Fibroblast of pulmonary artery (primary cell): ENCODE measurements at regions not wholly inside any gene's neighbourhood (a gene's known extent, or its start where the extent isn't known, plus 50 kb on each side); places are given as distances from the start of the nearest gene placed in this dataset.

Source experiments
- DNase-seq: peaks from one replicate; pipeline ENCODE4 v3.0.0-alpha.2; 2010; ENCODE audit warnings: low read depth
- H3K4me3 ChIP-seq: replicated peaks from 2 replicates; pipeline ENCODE4 v1.5.1; 2011; ENCODE audit warnings: low read depth, mild to moderate bottlenecking, control low read depth, low read length, moderate library complexity
- TF ChIP-seq, protein P1 (sequence below): IDR thresholded peaks from 2 replicates; pipeline ENCODE4 v1.5.1; 2011; ENCODE audit warnings: mild to moderate bottlenecking, control low read depth, low read length, inconsistent platforms; ENCODE audit errors: missing control alignments

DNA sequence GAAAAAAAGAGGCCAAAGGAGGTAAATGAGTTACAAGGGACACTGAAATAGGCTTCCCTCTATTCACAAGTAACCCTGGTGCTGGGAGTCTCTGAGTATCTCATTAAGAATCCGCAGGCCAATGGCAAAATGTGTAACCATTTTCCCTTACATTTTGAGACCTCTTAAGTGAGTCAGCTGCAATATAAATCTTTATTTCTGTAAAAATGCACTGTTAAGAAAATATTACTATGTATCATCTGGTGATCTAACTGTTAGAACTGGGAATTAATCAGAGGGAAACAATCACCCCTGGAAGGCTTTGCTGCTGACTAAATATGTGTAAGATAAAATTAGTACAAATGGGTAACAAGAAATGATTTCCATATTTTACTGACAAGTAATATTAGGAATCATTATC, 483.1 kb upstream of the CHST9 start:
- no peak overlapping the region for H3K4me3 ChIP-seq
- no peak for DNase-seq
- TF ChIP-seq, protein P1, sequence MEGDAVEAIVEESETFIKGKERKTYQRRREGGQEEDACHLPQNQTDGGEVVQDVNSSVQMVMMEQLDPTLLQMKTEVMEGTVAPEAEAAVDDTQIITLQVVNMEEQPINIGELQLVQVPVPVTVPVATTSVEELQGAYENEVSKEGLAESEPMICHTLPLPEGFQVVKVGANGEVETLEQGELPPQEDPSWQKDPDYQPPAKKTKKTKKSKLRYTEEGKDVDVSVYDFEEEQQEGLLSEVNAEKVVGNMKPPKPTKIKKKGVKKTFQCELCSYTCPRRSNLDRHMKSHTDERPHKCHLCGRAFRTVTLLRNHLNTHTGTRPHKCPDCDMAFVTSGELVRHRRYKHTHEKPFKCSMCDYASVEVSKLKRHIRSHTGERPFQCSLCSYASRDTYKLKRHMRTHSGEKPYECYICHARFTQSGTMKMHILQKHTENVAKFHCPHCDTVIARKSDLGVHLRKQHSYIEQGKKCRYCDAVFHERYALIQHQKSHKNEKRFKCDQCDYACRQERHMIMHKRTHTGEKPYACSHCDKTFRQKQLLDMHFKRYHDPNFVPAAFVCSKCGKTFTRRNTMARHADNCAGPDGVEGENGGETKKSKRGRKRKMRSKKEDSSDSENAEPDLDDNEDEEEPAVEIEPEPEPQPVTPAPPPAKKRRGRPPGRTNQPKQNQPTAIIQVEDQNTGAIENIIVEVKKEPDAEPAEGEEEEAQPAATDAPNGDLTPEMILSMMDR = no peak

DNA sequence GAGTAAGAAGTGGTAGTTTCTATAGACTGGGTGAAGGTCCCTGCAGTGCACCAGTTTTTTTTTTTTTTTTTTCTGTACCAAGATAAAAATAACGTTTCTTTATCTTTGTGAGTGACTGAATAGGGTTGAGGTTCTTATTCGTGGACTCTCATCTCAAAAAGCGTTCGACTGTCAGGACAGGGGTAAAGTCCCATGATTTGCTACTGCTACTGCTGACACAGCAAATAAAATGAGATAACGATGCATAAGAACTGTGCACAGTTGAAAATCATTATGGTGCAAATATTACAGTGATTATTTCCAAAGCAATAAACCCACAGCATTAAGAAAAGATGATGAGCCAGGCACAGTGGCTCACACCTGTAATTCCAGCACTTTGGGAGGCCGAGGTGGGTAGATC, 482.0 kb upstream of the CHST9 start:
- H3K4me3 ChIP-seq = no peak overlapping the region
- TF ChIP-seq, protein P1 = no peak
- no peak for DNase-seq

DNA sequence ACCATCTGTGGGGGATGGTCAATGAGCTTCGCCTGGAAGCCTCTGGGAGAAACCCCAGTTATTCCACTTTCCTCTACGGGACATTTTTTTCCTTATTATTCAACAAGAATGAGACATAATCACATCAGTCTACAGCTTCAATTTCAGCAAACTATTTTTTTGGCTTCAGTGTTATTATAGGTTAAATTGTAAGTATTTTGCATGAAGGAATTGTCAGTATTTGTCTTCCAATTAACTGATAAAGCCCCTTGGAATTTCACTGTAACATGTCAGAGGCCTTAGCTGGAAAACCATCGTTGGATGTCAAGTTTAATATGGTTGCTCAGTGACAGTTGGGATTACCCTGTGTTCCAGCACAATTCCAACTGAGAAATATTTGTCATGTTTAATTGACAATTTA, 480.9 kb upstream of the CHST9 start:
- no peak overlapping the region for H3K4me3 ChIP-seq
- TF ChIP-seq, protein P1 = no peak
- no peak for DNase-seq

DNA sequence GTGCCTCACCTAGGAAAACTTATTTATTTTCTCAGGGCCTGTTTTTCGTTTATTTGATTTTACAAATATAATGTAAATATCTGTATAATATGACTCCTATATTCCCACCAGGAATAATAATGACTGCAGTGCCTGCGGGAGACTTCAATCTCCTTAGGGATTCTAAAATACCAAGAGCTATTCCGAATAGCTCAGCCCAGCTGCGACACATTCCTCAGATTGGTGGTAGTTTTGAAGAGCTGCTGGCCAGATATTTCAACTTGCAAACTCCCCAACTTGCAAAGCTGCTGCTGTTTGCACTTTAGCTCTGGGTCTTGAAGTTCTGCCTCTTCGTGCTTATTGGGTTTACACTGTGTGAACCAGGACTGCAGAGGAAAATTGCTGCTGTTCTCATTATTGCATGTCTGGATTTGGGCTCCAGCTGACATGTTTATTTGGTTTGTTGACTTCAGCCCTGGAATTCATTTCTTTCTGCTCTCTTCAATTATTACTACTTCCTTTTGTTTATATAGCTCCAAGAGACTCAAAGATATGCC, 480.2 kb upstream of the CHST9 start:
- no peak for DNase-seq
- no peak overlapping the region for H3K4me3 ChIP-seq
- TF ChIP-seq, protein P1 = no peak

DNA sequence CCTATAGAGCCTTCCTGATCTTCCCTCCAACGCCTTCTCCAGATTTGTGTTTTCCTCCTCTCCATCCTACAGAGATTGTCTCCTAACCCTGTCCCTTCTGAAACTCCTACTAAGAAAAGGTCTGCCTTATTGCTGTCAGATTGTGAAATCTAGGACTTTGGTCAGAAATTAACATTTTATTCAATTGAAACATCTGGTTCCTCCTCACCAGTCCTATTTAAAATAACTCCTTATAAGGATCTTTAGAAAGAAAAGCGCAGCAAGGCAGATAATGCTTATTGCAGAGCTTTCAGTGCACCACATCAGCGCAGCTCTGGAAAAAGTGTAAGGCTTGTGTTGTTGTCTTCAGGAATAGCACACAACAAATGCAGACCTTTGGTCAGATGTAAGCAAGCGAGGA, 477.8 kb upstream of the CHST9 start:
- TF ChIP-seq, protein P1 = no peak
- H3K4me3 ChIP-seq = no peak overlapping the region
- DNase-seq = no peak

DNA sequence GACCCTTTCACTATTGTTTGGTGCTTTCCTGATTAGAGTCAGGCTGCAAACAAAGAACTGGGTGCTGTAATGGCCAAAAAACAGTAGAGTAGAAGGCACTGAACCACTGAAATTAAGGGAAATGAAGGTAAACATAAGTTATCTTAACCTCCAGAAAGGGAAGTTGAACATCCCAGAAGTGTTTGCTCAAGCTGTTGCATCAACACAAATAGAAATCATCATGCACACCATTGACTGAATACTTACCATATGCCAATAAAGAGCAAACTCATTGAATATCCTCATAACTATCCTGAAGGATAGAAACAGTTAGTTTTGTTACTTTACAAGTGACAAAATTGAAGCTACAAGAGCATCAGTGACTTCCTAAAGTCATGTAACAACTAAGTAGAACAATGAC, 477.4 kb upstream of the CHST9 start:
- no peak overlapping the region for H3K4me3 ChIP-seq
- TF ChIP-seq, protein P1 = no peak
- DNase-seq = no peak

DNA sequence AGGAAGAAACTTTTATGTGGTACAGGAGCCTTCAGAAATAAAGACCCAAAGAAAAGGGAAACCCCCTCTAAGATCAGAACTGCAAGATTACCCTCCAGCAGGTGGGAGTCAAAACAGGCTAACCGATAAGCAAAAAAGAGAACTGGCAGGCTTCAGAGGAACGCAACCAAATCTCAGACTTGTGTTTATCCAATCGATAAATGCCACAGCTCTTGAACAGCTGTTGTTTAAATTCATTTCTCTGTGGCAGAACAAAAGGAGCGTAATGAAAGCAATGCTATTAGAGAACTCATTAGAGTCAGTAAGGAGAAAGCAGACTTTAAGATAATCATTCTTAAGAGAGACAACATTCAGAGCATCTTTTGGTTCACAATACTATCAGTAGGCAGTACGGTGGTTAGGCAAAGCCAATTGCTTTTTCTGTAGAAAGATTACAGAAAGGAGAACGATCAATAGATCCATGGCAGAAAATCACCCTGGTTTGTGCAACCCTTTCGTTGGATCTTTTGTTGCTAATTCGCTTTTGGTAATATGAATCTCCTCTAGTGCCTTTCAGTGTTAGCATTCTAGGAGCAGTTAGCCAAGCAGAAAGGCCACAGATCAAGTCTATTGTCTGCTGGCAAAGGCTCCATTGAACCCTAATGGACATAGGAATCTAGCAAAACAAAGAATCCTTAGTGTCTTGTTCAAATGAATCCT, 476.4 kb upstream of the CHST9 start:
- no peak for DNase-seq
- TF ChIP-seq, protein P1 = no peak
- H3K4me3 ChIP-seq = no peak overlapping the region
